ENCODE measurements at regions not wholly inside any gene's neighbourhood (a gene's known extent, or its start where the extent isn't known, plus 50 kb on each side); places are given as distances from the start of the nearest gene placed in this dataset.

- in situ Hi-C loops (cut with MboI; ENCODE audit: low sequenced_read_pairs), result no loop called here
These were observed 458.0 kb upstream of the ASIC2 start for GRCh38 chr17:33750943-33751701.

- in situ Hi-C loops (cut with MboI; ENCODE audit: low sequenced_read_pairs), result no loop called here
These were observed 458.6 kb upstream of the ASIC2 start for GRCh38 chr17:33751702-33752065.

GRCh38 chr17:33753452-33753851 is 460.4 kb upstream of the ASIC2 start:
- in situ Hi-C loops (cut with MboI; ENCODE audit: low sequenced_read_pairs), result no loop called here

GRCh38 chr17:33756021-33756420 is 462.9 kb upstream of the ASIC2 start:
- in situ Hi-C loops (cut with MboI; ENCODE audit: low sequenced_read_pairs), result no loop called here

- in situ Hi-C loops (cut with MboI; ENCODE audit: low sequenced_read_pairs), result no loop called here
These were observed 472.8 kb upstream of the ASIC2 start for GRCh38 chr17:33765871-33766270.

- in situ Hi-C loops (cut with MboI; ENCODE audit: low sequenced_read_pairs), result no loop called here
These were observed 473.6 kb upstream of the ASIC2 start for GRCh38 chr17:33766721-33767120.

- in situ Hi-C loops (cut with MboI; ENCODE audit: low sequenced_read_pairs), result no loop called here
These were observed 476.0 kb upstream of the ASIC2 start for GRCh38 chr17:33769066-33769465.

- in situ Hi-C loops (cut with MboI; ENCODE audit: low sequenced_read_pairs), result no loop called here
These were observed 478.8 kb upstream of the CCL2 start for GRCh38 chr17:33776304-33776703.

- in situ Hi-C loops (cut with MboI; ENCODE audit: low sequenced_read_pairs), result no loop called here
These were observed 478.2 kb upstream of the CCL2 start for GRCh38 chr17:33776903-33777302.

- in situ Hi-C loops (cut with MboI; ENCODE audit: low sequenced_read_pairs), result no loop called here
These were observed 477.4 kb upstream of the CCL2 start for GRCh38 chr17:33777674-33778073.

- in situ Hi-C loops (cut with MboI; ENCODE audit: low sequenced_read_pairs), result no loop called here
These were observed 476.4 kb upstream of the CCL2 start for GRCh38 chr17:33778505-33779233.

GRCh38 chr17:33779234-33779591 is 475.9 kb upstream of the CCL2 start:
- in situ Hi-C loops (cut with MboI; ENCODE audit: low sequenced_read_pairs), result no loop called here

- in situ Hi-C loops (cut with MboI; ENCODE audit: low sequenced_read_pairs), result no loop called here
These were observed 469.8 kb upstream of the CCL2 start for GRCh38 chr17:33785281-33785680.

- in situ Hi-C loops (cut with MboI; ENCODE audit: low sequenced_read_pairs), result no loop called here
These were observed 468.6 kb upstream of the CCL2 start for GRCh38 chr17:33786478-33786877.

- in situ Hi-C loops (cut with MboI; ENCODE audit: low sequenced_read_pairs), result no loop called here
These were observed 465.4 kb upstream of the CCL2 start for GRCh38 chr17:33789658-33790057.

- in situ Hi-C loops (cut with MboI; ENCODE audit: low sequenced_read_pairs), result no loop called here
These were observed 457.9 kb upstream of the CCL2 start for GRCh38 chr17:33797181-33797580.

GRCh38 chr17:33798308-33798707 is 456.8 kb upstream of the CCL2 start:
- in situ Hi-C loops (cut with MboI; ENCODE audit: low sequenced_read_pairs), result no loop called here

- in situ Hi-C loops (cut with MboI; ENCODE audit: low sequenced_read_pairs), result no loop called here
These were observed 452.5 kb upstream of the CCL2 start for GRCh38 chr17:33802349-33803198.

- in situ Hi-C loops (cut with MboI; ENCODE audit: low sequenced_read_pairs), result no loop called here
These were observed 451.8 kb upstream of the CCL2 start for GRCh38 chr17:33803199-33803685.

GRCh38 chr17:33803686-33804085 is 451.4 kb upstream of the CCL2 start:
- in situ Hi-C loops (cut with MboI; ENCODE audit: low sequenced_read_pairs), result no loop called here

GRCh38 chr17:33804401-33804800 is 450.7 kb upstream of the CCL2 start:
- in situ Hi-C loops (cut with MboI; ENCODE audit: low sequenced_read_pairs), result no loop called here

- in situ Hi-C loops (cut with MboI; ENCODE audit: low sequenced_read_pairs), result no loop called here
These were observed 448.5 kb upstream of the CCL2 start for GRCh38 chr17:33806631-33807030.
